H9 (cell line): ENCODE measurements at regions not wholly inside any gene's neighbourhood (a gene's known extent, or its start where the extent isn't known, plus 50 kb on each side); places are given as distances from the start of the nearest gene placed in this dataset.

ENCODE experiments used
- DNase-seq: peaks from one replicate; pipeline ENCODE4 v3.0.0-alpha.2; 2017
- H2AFZ ChIP-seq: one replicate; pipeline ENCODE4 v1.6.1; 2013; ENCODE audit warnings: mild to moderate bottlenecking, low read length, control low read depth, moderate library complexity
- H2AK5ac ChIP-seq: 2 replicates; pipeline ENCODE4 v1.6.1; 2013; ENCODE audit warnings: low read length, control low read depth, mixed read lengths; ENCODE audit not compliant: insufficient read length
- H2BK120ac ChIP-seq: one replicate; pipeline ENCODE4 v1.6.1; 2013; ENCODE audit warnings: low read depth, mild to moderate bottlenecking, low read length, control low read depth, inconsistent platforms; ENCODE audit not compliant: poor library complexity, severe bottlenecking
- H2BK12ac ChIP-seq: 2 replicates; pipeline ENCODE4 v1.6.1; 2013; ENCODE audit warnings: low read length, control low read depth, mixed read lengths, low read depth; ENCODE audit not compliant: insufficient read length
- H2BK15ac ChIP-seq: 2 replicates; pipeline ENCODE4 v1.6.1; 2013; ENCODE audit warnings: low read depth, low read length, control low read depth
- H2BK20ac ChIP-seq: one replicate; pipeline ENCODE4 v1.6.1; 2013; ENCODE audit warnings: low read depth, mild to moderate bottlenecking, low read length, control low read depth, inconsistent platforms; ENCODE audit not compliant: poor library complexity, severe bottlenecking
- H2BK5ac ChIP-seq: 2 replicates; pipeline ENCODE4 v1.6.1; 2013; ENCODE audit warnings: low read length, control low read depth, mixed read lengths; ENCODE audit not compliant: insufficient read length
- H3K14ac ChIP-seq: 2 replicates; pipeline ENCODE4 v1.6.1; 2013; ENCODE audit warnings: low read length, control low read depth; ENCODE audit not compliant: insufficient read depth
- H3K18ac ChIP-seq: 2 replicates; pipeline ENCODE4 v1.6.1; 2013; ENCODE audit warnings: low read depth, mild to moderate bottlenecking, mixed read lengths, low read length, control low read depth; ENCODE audit not compliant: insufficient read length
- H3K23ac ChIP-seq: 2 replicates; pipeline ENCODE4 v1.6.1; 2013; ENCODE audit warnings: low read length, control low read depth, mixed read lengths, low read depth; ENCODE audit not compliant: insufficient read length
- H3K23me2 ChIP-seq: 2 replicates; pipeline ENCODE4 v1.6.1; 2013; ENCODE audit warnings: low read depth, mild to moderate bottlenecking, mixed read lengths, low read length, control low read depth; ENCODE audit not compliant: insufficient read length, poor library complexity, severe bottlenecking
- H3K27ac ChIP-seq: 2 replicates; pipeline ENCODE4 v1.5.1; 2013; ENCODE audit warnings: low read length, control low read depth, mixed read lengths, low read depth; ENCODE audit not compliant: insufficient read length
- H3K27me3 ChIP-seq: 2 replicates; pipeline ENCODE4 v1.6.1; 2013; ENCODE audit warnings: low read length, control low read depth, inconsistent platforms; ENCODE audit not compliant: insufficient read depth
- H3K4ac ChIP-seq: 2 replicates; pipeline ENCODE4 v1.6.1; 2013; ENCODE audit warnings: low read depth, mild to moderate bottlenecking, control low read depth, inconsistent platforms, low read length, moderate library complexity
- H3K4me1 ChIP-seq: 2 replicates; pipeline ENCODE4 v1.6.1; 2013; ENCODE audit warnings: low read length, control low read depth, inconsistent platforms; ENCODE audit not compliant: insufficient read depth
- H3K4me2 ChIP-seq: 2 replicates; pipeline ENCODE4 v1.6.1; 2013; ENCODE audit warnings: low read length, control low read depth, mixed read lengths; ENCODE audit not compliant: insufficient read length, insufficient read depth
- H3K56ac ChIP-seq: 2 replicates; pipeline ENCODE4 v1.6.1; 2013; ENCODE audit warnings: low read depth, mild to moderate bottlenecking, mixed read lengths, low read length, control low read depth; ENCODE audit not compliant: insufficient read length
- H3K79me1 ChIP-seq: 2 replicates; pipeline ENCODE4 v1.6.1; 2013; ENCODE audit warnings: low read depth, mild to moderate bottlenecking, moderate library complexity, low read length, control low read depth, inconsistent platforms; ENCODE audit not compliant: insufficient read depth, poor library complexity, severe bottlenecking
- H3K79me2 ChIP-seq: 2 replicates; pipeline ENCODE4 v1.6.1; 2013; ENCODE audit warnings: low read length, control low read depth, inconsistent platforms; ENCODE audit not compliant: insufficient read depth
- H3K9ac ChIP-seq: 2 replicates; pipeline ENCODE4 v1.6.1; 2013; ENCODE audit warnings: low read length, control low read depth, mixed read lengths; ENCODE audit not compliant: insufficient read length; ENCODE audit errors: extremely low read depth
- H3K9me3 ChIP-seq: one replicate; pipeline ENCODE4 v1.6.1; 2013; ENCODE audit warnings: low read depth, low read length, inconsistent platforms; ENCODE audit not compliant: control insufficient read depth
- H3T11ph ChIP-seq: one replicate; pipeline ENCODE4 v1.6.1; 2013; ENCODE audit warnings: mild to moderate bottlenecking, low read length, control low read depth, inconsistent platforms
- H4K20me1 ChIP-seq: one replicate; pipeline ENCODE4 v1.6.1; 2013; ENCODE audit not compliant: control insufficient read depth, insufficient read length, insufficient read depth
- H4K5ac ChIP-seq: 2 replicates; pipeline ENCODE4 v1.6.1; 2013; ENCODE audit warnings: low read depth, mild to moderate bottlenecking, mixed read lengths, low read length, control low read depth; ENCODE audit not compliant: insufficient read length
- H4K8ac ChIP-seq: replicated peaks from 2 replicates; pipeline ENCODE4 v1.6.1; 2013; ENCODE audit warnings: low read length, control low read depth, mixed read lengths, low read depth; ENCODE audit not compliant: insufficient read length
- H4K91ac ChIP-seq: 2 replicates; pipeline ENCODE4 v1.6.1; 2013; ENCODE audit warnings: low read depth, mild to moderate bottlenecking, moderate library complexity, mixed read lengths, low read length, control low read depth; ENCODE audit not compliant: insufficient read length
- H3K27ac Mint-ChIP-seq, 3 experiments: 2 replicates in 2 of 3; 3 replicates in 1 of 3; pipeline ENCODE4 v1.8.0; 2020 to 2021; ENCODE audit warnings: mixed read lengths in 3 of 3, mild to moderate bottlenecking in 1 of 3, moderate library complexity in 1 of 3
- H3K27me3 Mint-ChIP-seq: 2 replicates; pipeline ENCODE4 v1.8.0; 2021; ENCODE audit warnings: low read depth, mild to moderate bottlenecking, moderate library complexity, mixed read lengths
- H3K36me3 Mint-ChIP-seq, 3 experiments: 2 replicates in 2 of 3; 3 replicates in 1 of 3; pipeline ENCODE4 v1.8.0; 2020 to 2021; ENCODE audit warnings: low read depth in 3 of 3, mixed read lengths in 3 of 3; ENCODE audit not compliant: insufficient read depth in 1 of 3
- H3K4me1 Mint-ChIP-seq, 2 experiments: 2 replicates each; pipeline ENCODE4 v1.8.0; 2020; ENCODE audit warnings: mixed read lengths in 2 of 2
- H3K4me3 Mint-ChIP-seq, 2 experiments: 2 replicates in 1 of 2; 3 replicates in 1 of 2; pipeline ENCODE4 v1.8.0; 2020 to 2021; ENCODE audit warnings: mild to moderate bottlenecking in 2 of 2, mixed read lengths in 2 of 2, moderate library complexity in 1 of 2
- H3K9me3 Mint-ChIP-seq, 2 experiments: 2 replicates in 1 of 2; 3 replicates in 1 of 2; pipeline ENCODE4 v1.8.0; 2020; ENCODE audit warnings: mild to moderate bottlenecking in 2 of 2, mixed read lengths in 2 of 2, moderate library complexity in 1 of 2
- WGBS: extraction: QIAGEN DNeasy Blood & Tissue Kit; methylation state at CpG from one replicate; pipeline ENCODE4 v1.1.7; 2013; ENCODE audit warnings: missing lambda C conversion rate, low lambda C conversion rate, mixed read lengths; ENCODE audit not compliant: insufficient read length; ENCODE audit errors: extremely low coverage; 5-methylcytosine and 5-hydroxymethylcytosine counted together
- TF ChIP-seq, protein P1 (sequence below): fragments of 200-600 bp; sonication (generic); conservative IDR thresholded peaks from 3 replicates; pipeline ENCODE4 v1.8.0; 2021; ENCODE audit warnings: antibody characterized with exemption, mild to moderate bottlenecking

GRCh38 chr20:33916768-33917167 lies 76.9 kb upstream of the RALY start:
- Histone ChIP-seq H3K56ac (no peak overlapping the region), H2BK20ac (no peak overlapping the region), H4K8ac (no peak overlapping the region), H3K79me2 (no peaks in the 10 kb centered on the region), H2BK120ac (no peak overlapping the region), H3K4ac (no peak overlapping the region), H2AFZ (no peak overlapping the region), H3K23me2 (no peaks in the 10 kb centered on the region), H3K4me1 (no peaks in the 10 kb centered on the region), H4K91ac (no peak overlapping the region), H2AK5ac (no peak overlapping the region), H3K27ac (no peak overlapping the region), H3K23ac (no peak overlapping the region), H3K9me3 (no peaks in the 10 kb centered on the region), H2BK5ac (no peak overlapping the region), H3K14ac (no peak overlapping the region), H3K9ac (no peak overlapping the region), H3T11ph (no peak overlapping the region), H2BK15ac (no peak overlapping the region), H3K79me1 (no peaks in the 10 kb centered on the region), H3K18ac (no peak overlapping the region), H3K4me2 (no peak overlapping the region), H2BK12ac (no peak overlapping the region), H4K5ac (no peak overlapping the region), H3K27me3 (no peaks in the 10 kb centered on the region), H4K20me1 (no peaks in the 10 kb centered on the region)
- no peaks in the 10 kb centered on the region for H3K36me3 Mint-ChIP-seq
- no peaks in the 10 kb centered on the region for H3K27me3 Mint-ChIP-seq
- H3K9me3 Mint-ChIP-seq, result no peaks in the 10 kb centered on the region
- H3K4me1 Mint-ChIP-seq, result peaks cover 0 to 6% of the 10 kb centered on the region in 2 experiments
- no peak overlapping the region for H3K4me3 Mint-ChIP-seq
- no peak for DNase-seq
- H3K27ac Mint-ChIP-seq, result no peak overlapping the region
- WGBS, result no CpG with 5 or more reads among the region's 2 CpGs
- TF ChIP-seq, protein P1, sequence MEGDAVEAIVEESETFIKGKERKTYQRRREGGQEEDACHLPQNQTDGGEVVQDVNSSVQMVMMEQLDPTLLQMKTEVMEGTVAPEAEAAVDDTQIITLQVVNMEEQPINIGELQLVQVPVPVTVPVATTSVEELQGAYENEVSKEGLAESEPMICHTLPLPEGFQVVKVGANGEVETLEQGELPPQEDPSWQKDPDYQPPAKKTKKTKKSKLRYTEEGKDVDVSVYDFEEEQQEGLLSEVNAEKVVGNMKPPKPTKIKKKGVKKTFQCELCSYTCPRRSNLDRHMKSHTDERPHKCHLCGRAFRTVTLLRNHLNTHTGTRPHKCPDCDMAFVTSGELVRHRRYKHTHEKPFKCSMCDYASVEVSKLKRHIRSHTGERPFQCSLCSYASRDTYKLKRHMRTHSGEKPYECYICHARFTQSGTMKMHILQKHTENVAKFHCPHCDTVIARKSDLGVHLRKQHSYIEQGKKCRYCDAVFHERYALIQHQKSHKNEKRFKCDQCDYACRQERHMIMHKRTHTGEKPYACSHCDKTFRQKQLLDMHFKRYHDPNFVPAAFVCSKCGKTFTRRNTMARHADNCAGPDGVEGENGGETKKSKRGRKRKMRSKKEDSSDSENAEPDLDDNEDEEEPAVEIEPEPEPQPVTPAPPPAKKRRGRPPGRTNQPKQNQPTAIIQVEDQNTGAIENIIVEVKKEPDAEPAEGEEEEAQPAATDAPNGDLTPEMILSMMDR, result no peak
